ENCODE measurements at regions not wholly inside any gene's neighbourhood (a gene's known extent, or its start where the extent isn't known, plus 50 kb on each side); places are given as distances from the start of the nearest gene placed in this dataset.

- TF ChIP-seq CTCF (IDR thresholded peaks at IDR 0.05) (no peak), POLR2A (IDR thresholded peaks at IDR 0.05) (no peak)
Observed at GRCh38 chr3:76827701-76828226, 212.1 kb upstream of the ROBO2 start.
